HEK293 (cell line): ENCODE measurements at regions not wholly inside any gene's neighbourhood (a gene's known extent, or its start where the extent isn't known, plus 50 kb on each side); places are given as distances from the start of the nearest gene placed in this dataset.

Source experiments
- CTCF ChIP-seq: fragments of 450-650 bp; formaldehyde crosslinking; IDR thresholded peaks from 2 replicates; pipeline ENCODE4 v1.5.1; 2016; ENCODE audit warnings: missing biosample characterization, missing genetic modification characterization
- ZNF114 ChIP-seq: fragments of 450-650 bp; formaldehyde crosslinking; IDR thresholded peaks from 2 replicates; pipeline ENCODE4 v1.5.0; 2017; ENCODE audit warnings: missing biosample characterization, missing genetic modification characterization
- ZNF404 ChIP-seq: fragments of 450-650 bp; formaldehyde crosslinking; IDR thresholded peaks from 2 replicates; pipeline ENCODE4 v1.5.1; 2017; ENCODE audit warnings: missing biosample characterization, missing genetic modification characterization
- ZNF596 ChIP-seq: fragments of 450-650 bp; IDR thresholded peaks from 2 replicates; pipeline ENCODE4 v1.5.0; 2018; ENCODE audit warnings: missing biosample characterization, mild to moderate bottlenecking, missing genetic modification characterization, moderate library complexity
- ZNF639 ChIP-seq: fragments of 450-650 bp; formaldehyde crosslinking; IDR thresholded peaks from 2 replicates; pipeline ENCODE4 v1.5.1; 2016; ENCODE audit warnings: missing biosample characterization, missing genetic modification characterization

GRCh38 chr16:59665618-59666220 lies 931.6 kb upstream of the GOT2 start:
- TF ChIP-seq CTCF (tag by site-specific recombination) (no peak), ZNF639 (tag by site-specific recombination) (no peak), ZNF596 (tag by site-specific recombination) (no peak), ZNF404 (tag by site-specific recombination) (no peak), ZNF114 (tag by site-specific recombination) (no peak)
